ENCODE measurements at regions not wholly inside any gene's neighbourhood (a gene's known extent, or its start where the extent isn't known, plus 50 kb on each side); places are given as distances from the start of the nearest gene placed in this dataset.

GRCh38 chr9:85401998-85402397, 339.8 kb downstream of the AGTPBP1 start:
- TF ChIP-seq ZNF274 (IDR thresholded peaks at IDR 0.05; ENCODE audit: low read depth, low read length) (no peak), SUZ12 (IDR thresholded peaks at IDR 0.05; ENCODE audit: extremely low read depth, insufficient read depth, insufficient read length) (no peak), YY1 (IDR thresholded peaks at IDR 0.05; ENCODE audit: insufficient read depth, insufficient read length) (no peak)
- Histone ChIP-seq H3K9me3 (ENCODE audit: insufficient read depth, low read length) (no peaks in the 10 kb centered on the region), H3K36me3 (ENCODE audit: insufficient read depth, insufficient read length, low read length) (no peaks in the 10 kb centered on the region), H3K4me1 (ENCODE audit: insufficient read depth, insufficient read length) (peaks cover 2% of the 10 kb centered on the region), H3K4me3 (ENCODE audit: insufficient read length, low read depth) (no peak overlapping the region), H3K9ac (ENCODE audit: insufficient read length, low read depth) (no peak overlapping the region), H3K27me3 (ENCODE audit: insufficient read depth, insufficient read length) (no peaks in the 10 kb centered on the region)
- DNase-seq (ENCODE audit: low read depth, low spot score), result no peak

GRCh38 chr9:85397005-85397404, 344.7 kb downstream of the AGTPBP1 start:
- TF ChIP-seq SUZ12 (IDR thresholded peaks at IDR 0.05; ENCODE audit: extremely low read depth, insufficient read depth, insufficient read length) (no peak), YY1 (IDR thresholded peaks at IDR 0.05; ENCODE audit: insufficient read depth, insufficient read length) (no peak), ZNF274 (IDR thresholded peaks at IDR 0.05; ENCODE audit: low read depth, low read length) (no peak)
- H3K9ac ChIP-seq (ENCODE audit: insufficient read length, low read depth), result no peak overlapping the region
- H3K9me3 ChIP-seq (ENCODE audit: insufficient read depth, low read length), result peaks cover 7% of the 10 kb centered on the region; the same call in 1 of the 2 replicates
- H3K4me3 ChIP-seq (ENCODE audit: insufficient read length, low read depth), result no peak overlapping the region
- DNase-seq (ENCODE audit: low read depth, low spot score), result no peak
- no peaks in the 10 kb centered on the region for H3K4me1 ChIP-seq (ENCODE audit: insufficient read depth, insufficient read length)
- no peaks in the 10 kb centered on the region for H3K36me3 ChIP-seq (ENCODE audit: insufficient read depth, insufficient read length, low read length)
- no peaks in the 10 kb centered on the region for H3K27me3 ChIP-seq (ENCODE audit: insufficient read depth, insufficient read length)

- Histone ChIP-seq H3K9me3 (ENCODE audit: insufficient read depth, low read length) (peaks cover 7% of the 10 kb centered on the region; the same call in 1 of the 2 replicates), H3K4me3 (ENCODE audit: insufficient read length, low read depth) (no peak overlapping the region), H3K9ac (ENCODE audit: insufficient read length, low read depth) (no peak overlapping the region), H3K4me1 (ENCODE audit: insufficient read depth, insufficient read length) (no peaks in the 10 kb centered on the region), H3K36me3 (ENCODE audit: insufficient read depth, insufficient read length, low read length) (no peaks in the 10 kb centered on the region), H3K27me3 (ENCODE audit: insufficient read depth, insufficient read length) (no peaks in the 10 kb centered on the region)
- no peak for DNase-seq (ENCODE audit: low read depth, low spot score)
- TF ChIP-seq SUZ12 (IDR thresholded peaks at IDR 0.05; ENCODE audit: extremely low read depth, insufficient read depth, insufficient read length) (no peak), ZNF274 (IDR thresholded peaks at IDR 0.05; ENCODE audit: low read depth, low read length) (no peak), YY1 (IDR thresholded peaks at IDR 0.05; ENCODE audit: insufficient read depth, insufficient read length) (no peak)
These were observed 349.5 kb downstream of the AGTPBP1 start for GRCh38 chr9:85392260-85392659.

GRCh38 chr9:85377731-85378289, 363.9 kb downstream of the AGTPBP1 start:
- no peaks in the 10 kb centered on the region for H3K27me3 ChIP-seq (ENCODE audit: insufficient read depth, insufficient read length)
- H3K9me3 ChIP-seq (ENCODE audit: insufficient read depth, low read length), result no peaks in the 10 kb centered on the region
- no peak for DNase-seq (ENCODE audit: low read depth, low spot score)
- H3K4me1 ChIP-seq (ENCODE audit: insufficient read depth, insufficient read length), result no peaks in the 10 kb centered on the region
- no peak overlapping the region for H3K9ac ChIP-seq (ENCODE audit: insufficient read length, low read depth)
- no peak overlapping the region for H3K4me3 ChIP-seq (ENCODE audit: insufficient read length, low read depth)
- H3K36me3 ChIP-seq (ENCODE audit: insufficient read depth, insufficient read length, low read length), result no peaks in the 10 kb centered on the region
- TF ChIP-seq YY1 (IDR thresholded peaks at IDR 0.05; ENCODE audit: insufficient read depth, insufficient read length), result no peak
- TF ChIP-seq SUZ12 (IDR thresholded peaks at IDR 0.05; ENCODE audit: extremely low read depth, insufficient read depth, insufficient read length), result no peak
- no peak for TF ChIP-seq ZNF274 (IDR thresholded peaks at IDR 0.05; ENCODE audit: low read depth, low read length)

GRCh38 chr9:85368781-85369180, 373.0 kb downstream of the AGTPBP1 start:
- H3K4me1 ChIP-seq (ENCODE audit: insufficient read depth, insufficient read length), result no peaks in the 10 kb centered on the region
- no peaks in the 10 kb centered on the region for H3K27me3 ChIP-seq (ENCODE audit: insufficient read depth, insufficient read length)
- TF ChIP-seq YY1 (IDR thresholded peaks at IDR 0.05; ENCODE audit: insufficient read depth, insufficient read length) (no peak), SUZ12 (IDR thresholded peaks at IDR 0.05; ENCODE audit: extremely low read depth, insufficient read depth, insufficient read length) (no peak)
- H3K4me3 ChIP-seq (ENCODE audit: insufficient read length, low read depth), result no peak overlapping the region
- no peak overlapping the region for H3K9ac ChIP-seq (ENCODE audit: insufficient read length, low read depth)
- DNase-seq (ENCODE audit: low read depth, low spot score), result no peak
- H3K36me3 ChIP-seq (ENCODE audit: insufficient read depth, insufficient read length, low read length), result no peaks in the 10 kb centered on the region
- no peaks in the 10 kb centered on the region for H3K9me3 ChIP-seq (ENCODE audit: insufficient read depth, low read length)

GRCh38 chr9:85359161-85359560, 382.6 kb downstream of the AGTPBP1 start:
- H3K9ac ChIP-seq (ENCODE audit: insufficient read length, low read depth), result no peak overlapping the region
- H3K27me3 ChIP-seq (ENCODE audit: insufficient read depth, insufficient read length), result no peaks in the 10 kb centered on the region
- peak; percentile 9 for DNase-seq (ENCODE audit: low read depth, low spot score)
- H3K36me3 ChIP-seq (ENCODE audit: insufficient read depth, insufficient read length, low read length), result no peaks in the 10 kb centered on the region
- no peaks in the 10 kb centered on the region for H3K4me1 ChIP-seq (ENCODE audit: insufficient read depth, insufficient read length)
- no peak overlapping the region for H3K4me3 ChIP-seq (ENCODE audit: insufficient read length, low read depth)
- TF ChIP-seq ZNF274 (IDR thresholded peaks at IDR 0.05; ENCODE audit: low read depth, low read length) (no peak), YY1 (IDR thresholded peaks at IDR 0.05; ENCODE audit: insufficient read depth, insufficient read length) (no peak), SUZ12 (IDR thresholded peaks at IDR 0.05; ENCODE audit: extremely low read depth, insufficient read depth, insufficient read length) (no peak)
- H3K9me3 ChIP-seq (ENCODE audit: insufficient read depth, low read length), result peaks cover 25% of the 10 kb centered on the region

GRCh38 chr9:85349046-85349445, 392.7 kb downstream of the AGTPBP1 start:
- TF ChIP-seq SUZ12 (IDR thresholded peaks at IDR 0.05; ENCODE audit: extremely low read depth, insufficient read depth, insufficient read length) (no peak), ZNF274 (IDR thresholded peaks at IDR 0.05; ENCODE audit: low read depth, low read length) (no peak), YY1 (IDR thresholded peaks at IDR 0.05; ENCODE audit: insufficient read depth, insufficient read length) (no peak)
- H3K9me3 ChIP-seq (ENCODE audit: insufficient read depth, low read length), result no peaks in the 10 kb centered on the region
- H3K4me3 ChIP-seq (ENCODE audit: insufficient read length, low read depth), result no peak overlapping the region
- H3K36me3 ChIP-seq (ENCODE audit: insufficient read depth, insufficient read length, low read length), result no peaks in the 10 kb centered on the region
- H3K9ac ChIP-seq (ENCODE audit: insufficient read length, low read depth), result no peak overlapping the region
- no peaks in the 10 kb centered on the region for H3K4me1 ChIP-seq (ENCODE audit: insufficient read depth, insufficient read length)
- no peaks in the 10 kb centered on the region for H3K27me3 ChIP-seq (ENCODE audit: insufficient read depth, insufficient read length)
- DNase-seq (ENCODE audit: low read depth, low spot score), result no peak

Measured in NT2/D1 (cell line).